ENCODE measurements at regions not wholly inside any gene's neighbourhood (a gene's known extent, or its start where the extent isn't known, plus 50 kb on each side); places are given as distances from the start of the nearest gene placed in this dataset.

GRCh38 chr13:78742659-78743058 lies 83.7 kb upstream of the OBI1 start:
- CTCF ChIA-PET: no interaction called here
- POLR2A ChIA-PET: no interaction called here
- H3K4me1 ChIP-seq (ENCODE audit: control insufficient read depth in 1 of 2, insufficient read depth in 2 of 2, low read depth in 1 of 2, low read length in 1 of 2): no peaks in the 10 kb centered on the region
- no peak overlapping the region for H3K9ac ChIP-seq
- H3K4me2 ChIP-seq: no peak overlapping the region
- H3K9me3 ChIP-seq: no peaks in the 10 kb centered on the region
- H3K36me3 ChIP-seq (replicated peaks in 1 of 2; ENCODE audit: control insufficient read depth in 1 of 2, insufficient read depth in 2 of 2, low read length in 1 of 2): no peaks in the 10 kb centered on the region
- H3K79me2 ChIP-seq (ENCODE audit: insufficient read depth): no peaks in the 10 kb centered on the region
- WGBS (ENCODE audit: low lambda C conversion rate): 37% methylated on average over 5 of the region's 5 CpGs
- H3K27ac ChIP-seq (ENCODE audit: low read depth in 2 of 2, low read length in 1 of 2): no peak overlapping the region
- no peaks in the 10 kb centered on the region for H4K20me1 ChIP-seq (ENCODE audit: insufficient read depth)
- H3K27me3 ChIP-seq (ENCODE audit: insufficient read depth): no peaks in the 10 kb centered on the region
- no peak for DNase-seq
- TF ChIP-seq RAD21 (IDR thresholded peaks at IDR 0.05; ENCODE audit: low read length): no peak
- no peak for TF ChIP-seq ZBTB33 (IDR thresholded peaks at IDR 0.05; ENCODE audit: borderline replicate concordance, low read depth)
- no peak for TF ChIP-seq YY1 (IDR thresholded peaks at IDR 0.05; ENCODE audit: low read depth)
- no peak for TF ChIP-seq TEAD4 (IDR thresholded peaks at IDR 0.05; ENCODE audit: borderline replicate concordance, insufficient read depth)
- no peak for TF ChIP-seq EZH2phosphoT487 (IDR thresholded peaks at IDR 0.05; ENCODE audit: borderline replicate concordance, low read depth)
- no peak for TF ChIP-seq FOXJ3 (CRISPR knock-in tag; IDR thresholded peaks at IDR 0.05)
- no peak for TF ChIP-seq NRF1 (IDR thresholded peaks at IDR 0.05; ENCODE audit: low read depth, low read length)
- no peak for TF ChIP-seq FOXM1 (IDR thresholded peaks at IDR 0.05; ENCODE audit: low read depth)
- TF ChIP-seq SMC3 (IDR thresholded peaks at IDR 0.05; ENCODE audit: low read depth, low read length): no peak
- no peak for TF ChIP-seq TAF1 (IDR thresholded peaks at IDR 0.05; ENCODE audit: borderline replicate concordance, low read depth, low read length)
- no peak for TF ChIP-seq CTCF (IDR thresholded peaks at IDR 0.05)
- TF ChIP-seq EP300 (IDR thresholded peaks at IDR 0.05; ENCODE audit: borderline replicate concordance in 1 of 2, low read depth in 1 of 2, low read length in 1 of 2): no peak
- TF ChIP-seq REST (IDR thresholded peaks at IDR 0.05; ENCODE audit: low read depth, low read length): no peak
- TF ChIP-seq JUND (IDR thresholded peaks at IDR 0.05): no peak
- TF ChIP-seq CHD2 (IDR thresholded peaks at IDR 0.05; ENCODE audit: low read length, partially characterized antibody): no peak
- TF ChIP-seq USF2 (IDR thresholded peaks at IDR 0.05; ENCODE audit: borderline replicate concordance, low read depth, low read length): no peak
- no peak for TF ChIP-seq RXRA (IDR thresholded peaks at IDR 0.05; ENCODE audit: borderline replicate concordance, low read depth)
- no peak for TF ChIP-seq TCF12 (IDR thresholded peaks at IDR 0.05)
- TF ChIP-seq POLR2AphosphoS5 (IDR thresholded peaks at IDR 0.05; ENCODE audit: low read depth, low read length): no peak
- TF ChIP-seq SIN3A (IDR thresholded peaks at IDR 0.05; ENCODE audit: borderline replicate concordance, low read depth, low read length): no peak
- no peak overlapping the region for H2AFZ ChIP-seq (ENCODE audit: low read depth)
- no peak overlapping the region for H3K4me3 ChIP-seq (ENCODE audit: low read depth in 2 of 2, low read length in 1 of 2)
- no peaks in the 10 kb centered on the region for H3K9me2 ChIP-seq
- H3F3A ChIP-seq (replicated peaks; ENCODE audit: insufficient read depth): no peaks in the 10 kb centered on the region

Data from SK-N-SH (cell line).